Prostate gland (tissue), 2 donors: ENCODE measurements at regions not wholly inside any gene's neighbourhood (a gene's known extent, or its start where the extent isn't known, plus 50 kb on each side); places are given as distances from the start of the nearest gene placed in this dataset.
"Not testable (repeated sequence)": the region's sequence is repeated elsewhere in the genome, so short reads cannot be mapped to it uniquely, and the experiment has no call there.

Source experiments
- DNase-seq: peaks from one replicate; pipeline ENCODE4 v3.0.0-alpha.2; 2019; ENCODE audit warnings: low spot score
- H3K27ac ChIP-seq, 2 donors: fragments of 200-600 bp; sonication (generic); 2 replicates each; pipeline ENCODE4 v1.5.1; 2017 to 2019
- H3K27me3 ChIP-seq: fragments of 200-600 bp; sonication (generic); replicated peaks from 2 replicates; pipeline ENCODE4 v1.5.1; 2019; ENCODE audit not compliant: insufficient read depth
- H3K36me3 ChIP-seq, 2 donors: fragments of 200-600 bp; sonication (generic); 1 replicate in 1 of 2; 2 replicates in 1 of 2; pipeline versions ENCODE4 v1.5.1 to v1.8.1; 2017 to 2019
- H3K4me1 ChIP-seq: fragments of 200-600 bp; sonication (generic); replicated peaks from 2 replicates; pipeline ENCODE4 v1.5.1; 2019
- H3K4me3 ChIP-seq, 2 donors: fragments of 200-600 bp; sonication (generic); 2 replicates each; pipeline ENCODE4 v1.5.1; 2017 to 2019
- H3K9me3 ChIP-seq: fragments of 200-600 bp; sonication (generic); 2 replicates; pipeline ENCODE4 v1.5.1; 2017
- POLR2A ChIP-seq: fragments of 450-650 bp; IDR thresholded peaks from one replicate; pipeline ENCODE4 v1.6.1; 2016; ENCODE audit warnings: antibody characterized with exemption, mild to moderate bottlenecking
- POLR2AphosphoS5 ChIP-seq: sonication (generic); formaldehyde crosslinking; IDR thresholded peaks from one replicate; pipeline ENCODE4 v1.6.1; 2017; ENCODE audit warnings: antibody characterized with exemption
- WGBS: methylation state at CpG from one replicate; pipeline ENCODE4 v1.1.5; 2018; 5-methylcytosine and 5-hydroxymethylcytosine counted together
- intact Hi-C: fragments of 100-400 bp; cut with DNase I; formaldehyde crosslinking; loops from one replicate; pipeline ENCODE4 v1.14.2; 2022
- TF ChIP-seq, protein P1 (sequence below), 4 experiments: fragments of 200-600 bp in 2 of 4; fragments of 450-650 bp in 2 of 4; sonication (generic) in 2 of 4; IDR thresholded peaks; 1 replicate in 3 of 4; 2 replicates in 1 of 4; pipeline ENCODE4 v1.5.1; 2016 to 2019; ENCODE audit warnings: antibody characterized with exemption in 4 of 4, mild to moderate bottlenecking in 2 of 4, moderate library complexity in 2 of 4

DNA sequence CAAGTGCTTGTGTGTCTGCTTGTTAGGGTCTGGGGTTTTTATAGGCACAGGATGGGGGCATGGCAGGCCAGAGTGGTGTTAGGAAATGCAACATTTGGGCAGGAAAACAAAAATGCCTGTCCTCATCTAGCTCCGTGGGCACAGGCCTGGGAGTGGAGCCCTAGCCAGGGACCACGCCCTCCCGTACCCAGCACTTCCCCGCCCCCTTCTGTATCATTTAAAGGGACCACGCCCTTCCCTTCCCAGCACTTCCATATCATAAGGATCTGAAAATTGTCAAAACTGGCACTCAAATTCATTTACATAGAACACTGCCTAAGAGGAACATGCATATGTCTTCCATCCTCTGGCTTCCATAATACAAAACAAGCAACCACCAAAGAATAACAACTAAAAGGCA, 185.8 kb downstream of the B3GLCT start:
- no peak overlapping the region for H3K27ac ChIP-seq
- no peaks in the 10 kb centered on the region for H3K4me1 ChIP-seq
- intact Hi-C loops: no loop called here
- H3K27me3 ChIP-seq: no peaks in the 10 kb centered on the region
- WGBS: 59% methylated on average over 5 of the region's 5 CpGs
- no peak overlapping the region for H3K4me3 ChIP-seq
- no peak for DNase-seq
- no peaks in the 10 kb centered on the region for H3K36me3 ChIP-seq
- TF ChIP-seq, protein P1, sequence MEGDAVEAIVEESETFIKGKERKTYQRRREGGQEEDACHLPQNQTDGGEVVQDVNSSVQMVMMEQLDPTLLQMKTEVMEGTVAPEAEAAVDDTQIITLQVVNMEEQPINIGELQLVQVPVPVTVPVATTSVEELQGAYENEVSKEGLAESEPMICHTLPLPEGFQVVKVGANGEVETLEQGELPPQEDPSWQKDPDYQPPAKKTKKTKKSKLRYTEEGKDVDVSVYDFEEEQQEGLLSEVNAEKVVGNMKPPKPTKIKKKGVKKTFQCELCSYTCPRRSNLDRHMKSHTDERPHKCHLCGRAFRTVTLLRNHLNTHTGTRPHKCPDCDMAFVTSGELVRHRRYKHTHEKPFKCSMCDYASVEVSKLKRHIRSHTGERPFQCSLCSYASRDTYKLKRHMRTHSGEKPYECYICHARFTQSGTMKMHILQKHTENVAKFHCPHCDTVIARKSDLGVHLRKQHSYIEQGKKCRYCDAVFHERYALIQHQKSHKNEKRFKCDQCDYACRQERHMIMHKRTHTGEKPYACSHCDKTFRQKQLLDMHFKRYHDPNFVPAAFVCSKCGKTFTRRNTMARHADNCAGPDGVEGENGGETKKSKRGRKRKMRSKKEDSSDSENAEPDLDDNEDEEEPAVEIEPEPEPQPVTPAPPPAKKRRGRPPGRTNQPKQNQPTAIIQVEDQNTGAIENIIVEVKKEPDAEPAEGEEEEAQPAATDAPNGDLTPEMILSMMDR (IDR thresholded peaks at IDR 0.05): no peak
- no peaks in the 10 kb centered on the region for H3K9me3 ChIP-seq

DNA sequence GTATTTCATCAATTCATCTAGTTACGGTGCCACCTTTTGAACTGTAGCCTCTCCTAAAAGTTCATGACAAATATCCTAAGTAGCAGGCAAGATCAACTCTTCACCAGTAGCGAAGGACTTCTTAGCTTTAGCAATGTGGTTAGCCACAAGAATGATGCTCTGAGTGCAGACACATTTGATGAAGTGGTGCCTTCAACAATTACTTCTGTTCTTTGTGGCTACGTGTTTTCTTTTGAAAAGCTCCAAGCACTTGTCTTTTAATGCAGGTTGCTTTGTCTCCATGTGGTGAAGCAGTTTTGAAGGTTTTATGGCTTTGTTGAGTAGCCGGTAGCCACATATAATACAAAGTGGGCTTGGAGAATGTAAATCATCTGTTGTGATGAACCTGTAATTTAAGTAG, 194.7 kb downstream of the B3GLCT start:
- intact Hi-C loops: no loop called here
- Histone ChIP-seq H3K27me3 (no peaks in the 10 kb centered on the region), H3K4me3 (no peak overlapping the region), H3K27ac (no peak overlapping the region), H3K9me3 (no peaks in the 10 kb centered on the region), H3K4me1 (no peaks in the 10 kb centered on the region), H3K36me3 (no peaks in the 10 kb centered on the region)
- DNase-seq: no peak
- WGBS: 52% methylated on average over 4 of the region's 4 CpGs
- TF ChIP-seq POLR2AphosphoS5 (no peak), POLR2A (no peak)
- TF ChIP-seq, protein P1 (IDR thresholded peaks at IDR 0.05): no peak

DNA sequence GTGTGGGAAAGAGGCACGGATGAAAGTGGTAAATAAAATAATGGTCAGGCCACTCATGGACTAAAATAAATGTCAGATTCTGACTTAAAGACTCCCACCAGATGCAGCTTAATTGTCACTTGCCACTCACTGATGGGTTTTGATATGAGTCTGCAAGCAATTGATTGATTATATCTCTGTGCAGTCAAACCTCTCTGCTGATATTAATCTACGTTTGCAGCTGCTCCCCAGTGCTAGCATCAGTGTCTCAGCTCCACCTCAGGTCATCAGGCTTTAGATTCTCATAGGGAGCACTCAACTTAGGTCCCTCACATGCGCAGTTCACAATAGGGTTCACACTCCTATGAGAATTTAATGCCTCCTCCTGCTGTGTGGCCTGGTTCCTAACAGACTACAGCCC, 195.3 kb downstream of the B3GLCT start:
- no peaks in the 10 kb centered on the region for H3K4me1 ChIP-seq
- no peaks in the 10 kb centered on the region for H3K36me3 ChIP-seq
- WGBS: 69% methylated on average over 3 of the region's 3 CpGs
- H3K27ac ChIP-seq: no peak overlapping the region
- intact Hi-C loops: no loop called here
- TF ChIP-seq, protein P1 (IDR thresholded peaks at IDR 0.05): no peak
- TF ChIP-seq POLR2AphosphoS5 (no peak), POLR2A (no peak)
- no peak for DNase-seq
- no peak overlapping the region for H3K4me3 ChIP-seq
- no peaks in the 10 kb centered on the region for H3K9me3 ChIP-seq
- H3K27me3 ChIP-seq: no peaks in the 10 kb centered on the region

DNA sequence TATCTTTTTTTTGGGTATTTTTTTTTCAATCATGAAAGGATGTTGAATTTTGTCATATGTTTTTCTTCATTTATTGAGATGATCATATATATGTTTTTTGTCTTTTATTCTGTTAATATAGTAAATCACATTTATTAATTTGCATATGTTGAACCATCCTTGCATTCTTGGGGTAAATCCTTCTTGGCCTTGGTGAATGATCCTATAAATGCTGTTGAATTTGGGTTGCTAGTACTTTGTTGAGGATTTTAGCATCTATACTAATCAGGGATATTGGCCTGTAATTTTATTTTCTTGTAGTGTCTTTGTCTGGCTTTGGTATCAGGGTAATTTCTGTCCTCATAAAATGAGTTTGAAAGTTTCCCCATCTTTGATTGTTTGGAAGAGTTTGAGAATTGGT, 199.9 kb downstream of the B3GLCT start:
- no peak for DNase-seq
- no peaks in the 10 kb centered on the region for H3K27me3 ChIP-seq

DNA sequence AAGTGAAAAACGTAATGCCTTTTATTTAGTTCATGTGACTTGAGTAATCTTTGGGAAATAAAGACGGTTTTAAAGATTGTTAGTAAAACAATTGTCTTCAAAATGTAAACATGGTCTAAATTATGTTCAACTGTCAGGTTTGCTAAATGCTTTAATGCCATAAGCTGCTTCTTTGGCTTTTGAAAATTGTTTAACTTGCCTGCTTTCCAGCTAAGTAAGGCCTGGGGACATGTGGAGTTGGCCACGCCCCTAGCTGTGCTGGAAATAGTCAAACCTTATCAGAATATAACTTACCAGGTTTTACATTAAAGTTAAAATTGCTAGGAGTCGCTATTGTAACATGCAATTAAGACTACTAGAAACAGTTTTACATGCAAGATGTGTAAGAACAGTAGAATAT, 203.9 kb downstream of the B3GLCT start:
- H3K27ac ChIP-seq, intact Hi-C loops, H3K9me3 ChIP-seq, DNase-seq, H3K4me3 ChIP-seq, H3K27me3 ChIP-seq, H3K4me1 ChIP-seq, H3K36me3 ChIP-seq: not testable (repeated sequence)
- 43% methylated on average over 4 of the region's 4 CpGs for WGBS

More for the DNA sequence above, 199.9 kb downstream of the B3GLCT start:
- Histone ChIP-seq H3K36me3 (no peaks in the 10 kb centered on the region), H3K4me1 (no peaks in the 10 kb centered on the region), H3K4me3 (no peak overlapping the region), H3K9me3 (no peaks in the 10 kb centered on the region), H3K27ac (no peak overlapping the region)
- intact Hi-C loops: no loop called here
- TF ChIP-seq POLR2AphosphoS5: no peak
- TF ChIP-seq, protein P1 (IDR thresholded peaks at IDR 0.05): no peak

DNA sequence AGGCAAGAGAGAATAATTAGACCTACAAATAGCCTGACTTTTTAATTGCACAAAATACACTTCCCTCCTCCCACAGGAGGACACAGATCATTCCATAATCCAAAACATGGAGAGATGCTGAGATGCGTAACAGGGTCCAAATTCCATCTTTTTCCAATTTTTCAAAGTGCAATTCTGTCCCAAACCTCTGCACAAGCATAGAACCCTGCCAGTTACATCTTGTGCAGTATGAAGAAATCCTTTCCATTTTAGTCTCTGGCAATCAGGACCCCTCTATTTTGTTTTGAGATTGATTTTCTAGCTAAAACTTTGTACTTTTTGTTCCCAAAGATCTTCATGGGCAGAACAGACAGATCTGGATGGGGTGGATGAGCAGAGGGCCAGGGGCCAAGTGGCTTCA, 209.2 kb downstream of the B3GLCT start:
- 81% methylated on average over 1 of the region's 1 CpG for WGBS
- Histone ChIP-seq H3K27me3 (no peaks in the 10 kb centered on the region), H3K27ac (no peak overlapping the region), H3K9me3 (no peaks in the 10 kb centered on the region), H3K4me1 (no peaks in the 10 kb centered on the region), H3K36me3 (no peaks in the 10 kb centered on the region), H3K4me3 (no peak overlapping the region)
- intact Hi-C loops: no loop called here
- no peak for DNase-seq
- TF ChIP-seq POLR2A (no peak), POLR2AphosphoS5 (no peak)
- TF ChIP-seq, protein P1 (IDR thresholded peaks at IDR 0.05): no peak
